CD4-positive, alpha-beta T cell (primary cell): ENCODE measurements at regions not wholly inside any gene's neighbourhood (a gene's known extent, or its start where the extent isn't known, plus 50 kb on each side); places are given as distances from the start of the nearest gene placed in this dataset.

ENCODE experiments used
- ATAC-seq: fragments of 200-7000 bp; cut with Tn5 transposase; one replicate; pipeline ENCODE4 v1.10.0; 2022; ENCODE audit warnings: mild to moderate bottlenecking; ENCODE audit not compliant: poor library complexity
- CTCF ChIA-PET: fragments of 350-600 bp; sonication (Branson Sonifier 250); formaldehyde crosslinking; loops from one replicate; lab custom pipeline; 2021; ENCODE audit warnings: antibody characterized with exemption, inconsistent platforms; lab: Charles Lee
- POLR2A ChIA-PET: fragments of 350-600 bp; sonication (Branson Sonifier 250); formaldehyde crosslinking; loops from one replicate; lab custom pipeline; 2021; ENCODE audit warnings: antibody characterized with exemption, inconsistent platforms; lab: Charles Lee
- DNase-seq, 14 experiments: peaks; one replicate each; pipeline ENCODE4 v3.0.0-alpha.2; 2013 to 2020; ENCODE audit warnings: mixed read lengths in 2 of 14
- H3K27ac ChIP-seq, 2 donors: one replicate each; pipeline versions ENCODE4 v1.5.1 to v1.7.0; 2013; ENCODE audit warnings: low read length in 2 of 2, low read depth in 1 of 2, mild to moderate bottlenecking in 1 of 2
- H3K27me3 ChIP-seq, 2 experiments: 1 replicate in 1 of 2; 2 replicates in 1 of 2; pipeline versions ENCODE4 v1.6.1 to v1.7.0; 2013; ENCODE audit warnings: low read length in 2 of 2, control low read depth in 1 of 2, mild to moderate bottlenecking in 1 of 2, moderate library complexity in 1 of 2; ENCODE audit not compliant: insufficient read depth in 2 of 2, control insufficient read depth in 1 of 2
- H3K36me3 ChIP-seq: one replicate; pipeline ENCODE4 v1.6.1; 2013; ENCODE audit warnings: low read length, control low read depth; ENCODE audit not compliant: insufficient read depth
- H3K4me1 ChIP-seq: one replicate; pipeline ENCODE4 v1.6.1; 2013; ENCODE audit warnings: low read length, control low read depth; ENCODE audit not compliant: insufficient read depth
- H3K4me3 ChIP-seq: one replicate; pipeline ENCODE4 v1.5.1; 2013; ENCODE audit warnings: mild to moderate bottlenecking, low read length, moderate library complexity
- H3K9me3 ChIP-seq, 2 experiments: 1 replicate in 1 of 2; 2 replicates in 1 of 2; pipeline versions ENCODE4 v1.6.1 to v1.7.0; 2013; ENCODE audit warnings: low read length in 2 of 2, mild to moderate bottlenecking in 2 of 2, control low read depth in 1 of 2, moderate library complexity in 1 of 2; ENCODE audit not compliant: control insufficient read depth in 1 of 2, insufficient read depth in 1 of 2
- H3K27ac Mint-ChIP-seq: one replicate; pipeline ENCODE4 v1.8.0; 2020; ENCODE audit warnings: mixed read lengths
- H3K27me3 Mint-ChIP-seq: one replicate; pipeline ENCODE4 v1.8.0; 2021; ENCODE audit warnings: mixed read lengths
- H3K36me3 Mint-ChIP-seq: one replicate; pipeline ENCODE4 v1.8.0; 2021; ENCODE audit warnings: low read depth, mixed read lengths
- H3K4me1 Mint-ChIP-seq: one replicate; pipeline ENCODE4 v1.8.0; 2021; ENCODE audit warnings: low read depth, mixed read lengths
- H3K4me3 Mint-ChIP-seq: one replicate; pipeline ENCODE4 v1.8.0; 2020; ENCODE audit warnings: mild to moderate bottlenecking, mixed read lengths
- H3K9me3 Mint-ChIP-seq: one replicate; pipeline ENCODE4 v1.8.0; 2020; ENCODE audit warnings: mixed read lengths
- intact Hi-C, 2 experiments: fragments of 100-400 bp; cut with DNase I in 1 of 2; cut with micrococcal nuclease in 1 of 2; formaldehyde crosslinking; loops; one replicate each; pipeline versions ENCODE4 v1.15.1 to v1.9.0; 2023 to 2025; cut with DNase I, micrococcal nuclease
- TF ChIP-seq, protein P1 (sequence below): fragments of 200-600 bp; IDR thresholded peaks from one replicate; pipeline ENCODE4 v1.8.0; 2022; ENCODE audit warnings: antibody characterized with exemption, mild to moderate bottlenecking

DNA sequence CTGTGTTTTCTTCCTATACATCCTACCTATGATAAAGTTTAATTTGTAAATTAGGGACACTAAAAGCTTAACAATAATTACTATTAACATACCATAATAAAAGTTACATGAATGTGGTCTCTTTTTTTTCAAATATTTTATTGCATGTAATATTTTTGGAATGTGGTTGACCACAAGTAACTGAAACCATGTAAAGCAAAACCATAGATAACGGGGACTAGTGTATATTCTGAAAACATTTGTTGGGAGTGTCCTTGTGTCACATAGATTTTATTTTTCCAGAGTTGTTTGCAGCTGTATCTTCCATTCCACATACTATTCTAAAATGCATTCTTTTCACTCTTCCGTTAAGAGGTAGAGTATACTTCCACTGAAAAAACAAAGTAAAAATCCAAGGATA, 200.4 kb downstream of the KIF18A start:
- Mint-ChIP-seq H3K4me3 (no peak overlapping the region), H3K36me3 (no peaks in the 10 kb centered on the region), H3K27me3 (no peaks in the 10 kb centered on the region), H3K4me1 (no peaks in the 10 kb centered on the region), H3K27ac (no peak overlapping the region), H3K9me3 (peaks cover 3% of the 10 kb centered on the region)
- Histone ChIP-seq H3K27me3 (no peaks in the 10 kb centered on the region), H3K27ac (no peak overlapping the region), H3K9me3 (no peaks in the 10 kb centered on the region), H3K36me3 (no peaks in the 10 kb centered on the region), H3K4me1 (no peaks in the 10 kb centered on the region), H3K4me3 (no peak overlapping the region)
- intact Hi-C loops = no loop called here
- DNase-seq = no peak
- ChIA-PET CTCF (no interaction called here), POLR2A (no interaction called here)
- TF ChIP-seq, protein P1, sequence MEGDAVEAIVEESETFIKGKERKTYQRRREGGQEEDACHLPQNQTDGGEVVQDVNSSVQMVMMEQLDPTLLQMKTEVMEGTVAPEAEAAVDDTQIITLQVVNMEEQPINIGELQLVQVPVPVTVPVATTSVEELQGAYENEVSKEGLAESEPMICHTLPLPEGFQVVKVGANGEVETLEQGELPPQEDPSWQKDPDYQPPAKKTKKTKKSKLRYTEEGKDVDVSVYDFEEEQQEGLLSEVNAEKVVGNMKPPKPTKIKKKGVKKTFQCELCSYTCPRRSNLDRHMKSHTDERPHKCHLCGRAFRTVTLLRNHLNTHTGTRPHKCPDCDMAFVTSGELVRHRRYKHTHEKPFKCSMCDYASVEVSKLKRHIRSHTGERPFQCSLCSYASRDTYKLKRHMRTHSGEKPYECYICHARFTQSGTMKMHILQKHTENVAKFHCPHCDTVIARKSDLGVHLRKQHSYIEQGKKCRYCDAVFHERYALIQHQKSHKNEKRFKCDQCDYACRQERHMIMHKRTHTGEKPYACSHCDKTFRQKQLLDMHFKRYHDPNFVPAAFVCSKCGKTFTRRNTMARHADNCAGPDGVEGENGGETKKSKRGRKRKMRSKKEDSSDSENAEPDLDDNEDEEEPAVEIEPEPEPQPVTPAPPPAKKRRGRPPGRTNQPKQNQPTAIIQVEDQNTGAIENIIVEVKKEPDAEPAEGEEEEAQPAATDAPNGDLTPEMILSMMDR = no peak
- no peak for ATAC-seq

DNA sequence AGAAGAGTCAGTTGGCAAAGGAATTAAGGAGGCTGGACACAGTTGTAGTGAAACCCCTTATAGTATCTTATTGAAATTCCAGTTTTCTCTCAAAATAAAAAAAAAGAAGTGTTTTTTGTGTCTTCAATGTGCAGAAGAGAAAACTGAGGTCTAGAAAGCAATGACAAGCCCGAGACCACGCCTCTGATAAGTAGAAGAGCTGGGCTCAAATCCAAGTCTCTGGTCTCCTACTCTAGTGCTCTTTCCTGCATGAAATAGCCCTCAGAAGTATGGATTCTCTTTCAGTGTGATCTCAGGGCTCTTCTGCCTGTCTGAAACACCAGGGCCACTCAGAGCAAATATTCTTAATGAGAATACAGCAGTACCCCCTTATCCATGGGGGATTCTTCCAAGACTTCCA, 200.9 kb downstream of the KIF18A start:
- H3K36me3 ChIP-seq = no peaks in the 10 kb centered on the region
- Mint-ChIP-seq H3K9me3 (peaks cover 3% of the 10 kb centered on the region), H3K27ac (no peak overlapping the region), H3K4me3 (no peak overlapping the region), H3K4me1 (no peaks in the 10 kb centered on the region), H3K36me3 (no peaks in the 10 kb centered on the region), H3K27me3 (no peaks in the 10 kb centered on the region)
- ChIA-PET POLR2A (no interaction called here), CTCF (no interaction called here)
- H3K4me3 ChIP-seq = no peak overlapping the region
- no peak overlapping the region for H3K27ac ChIP-seq
- H3K4me1 ChIP-seq = no peaks in the 10 kb centered on the region
- TF ChIP-seq, protein P1 = no peak
- H3K9me3 ChIP-seq = no peaks in the 10 kb centered on the region
- DNase-seq (no peak), ATAC-seq (no peak)
- intact Hi-C loops = no loop called here
- no peaks in the 10 kb centered on the region for H3K27me3 ChIP-seq

DNA sequence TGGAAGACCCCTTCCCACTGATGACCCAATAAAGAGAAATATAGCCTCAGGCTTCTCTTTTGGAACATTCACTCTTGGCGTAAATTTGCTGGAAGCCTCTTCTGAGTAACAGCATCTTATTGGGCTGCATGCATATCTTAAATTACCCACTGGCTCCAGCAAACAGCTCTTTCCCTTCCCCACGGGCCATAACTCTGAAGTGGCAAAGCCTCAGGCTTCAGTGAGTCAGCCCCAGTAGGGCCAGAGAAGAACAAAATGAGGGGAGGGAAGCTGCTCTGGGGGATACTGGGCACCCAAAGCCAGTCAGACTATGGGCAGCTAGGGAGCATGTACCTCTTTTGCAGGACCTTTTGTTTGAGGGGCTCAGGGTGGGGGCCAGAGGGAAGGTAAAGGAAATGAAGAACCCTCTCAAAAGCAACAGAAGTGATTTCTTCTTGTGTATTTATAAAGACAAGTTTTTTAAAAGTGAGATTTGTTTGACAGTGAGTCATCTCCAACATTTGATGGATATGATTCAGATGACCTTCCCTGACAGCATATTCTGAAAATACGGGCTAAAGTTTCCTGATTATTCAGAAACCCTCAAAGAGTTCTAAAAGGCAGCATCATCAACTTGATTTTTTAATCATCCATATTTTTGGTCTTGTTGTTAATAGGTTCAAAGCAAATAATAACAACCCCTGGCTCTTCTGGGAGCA, 203.4 kb downstream of the KIF18A start:
- intact Hi-C loops = no loop called here
- H3K4me3 ChIP-seq = no peak overlapping the region
- no peaks in the 10 kb centered on the region for H3K4me1 ChIP-seq
- DNase-seq (no peak), ATAC-seq (no peak)
- no peaks in the 10 kb centered on the region for H3K36me3 ChIP-seq
- H3K36me3 Mint-ChIP-seq = no peaks in the 10 kb centered on the region
- TF ChIP-seq, protein P1 = no peak
- peaks cover 5% of the 10 kb centered on the region for H3K9me3 Mint-ChIP-seq
- H3K27ac Mint-ChIP-seq = no peak overlapping the region
- peaks cover 0 to 2% of the 10 kb centered on the region in 2 experiments for H3K27me3 ChIP-seq
- no peak overlapping the region for H3K4me3 Mint-ChIP-seq
- no peaks in the 10 kb centered on the region for H3K27me3 Mint-ChIP-seq
- H3K27ac ChIP-seq = no peak overlapping the region
- ChIA-PET POLR2A (no interaction called here), CTCF (no interaction called here)
- no peaks in the 10 kb centered on the region for H3K4me1 Mint-ChIP-seq
- no peaks in the 10 kb centered on the region for H3K9me3 ChIP-seq
